ENCODE measurements at regions not wholly inside any gene's neighbourhood (a gene's known extent, or its start where the extent isn't known, plus 50 kb on each side); places are given as distances from the start of the nearest gene placed in this dataset.

GRCh38 chr4:135385830-135386581 lies 1184.4 kb upstream of the PABPC4L start:
- ATAC-seq (no peak), DNase-seq (no peak)
- H3K9me3 Mint-ChIP-seq, result no peaks in the 10 kb centered on the region
- no peaks in the 10 kb centered on the region for H3K36me3 Mint-ChIP-seq (ENCODE audit: low read depth)
- H3K4me1 Mint-ChIP-seq, result no peaks in the 10 kb centered on the region
- no peak overlapping the region for H3K4me3 Mint-ChIP-seq
- no peak overlapping the region for H3K27ac Mint-ChIP-seq
- no peaks in the 10 kb centered on the region for H3K27me3 Mint-ChIP-seq

- DNase-seq, result no peak
- Mint-ChIP-seq H3K27ac (no peak overlapping the region), H3K4me1 (no peaks in the 10 kb centered on the region), H3K4me3 (no peak overlapping the region), H3K9me3 (peaks cover 9% of the 10 kb centered on the region), H3K27me3 (no peaks in the 10 kb centered on the region), H3K36me3 (ENCODE audit: low read depth) (no peaks in the 10 kb centered on the region)
- ATAC-seq, result no peak
These were observed 1182.0 kb upstream of the PABPC4L start for GRCh38 chr4:135383356-135384288.

- Mint-ChIP-seq H3K27ac (no peak overlapping the region), H3K36me3 (ENCODE audit: low read depth) (no peaks in the 10 kb centered on the region), H3K4me3 (no peak overlapping the region), H3K9me3 (peaks cover 15% of the 10 kb centered on the region), H3K27me3 (no peaks in the 10 kb centered on the region), H3K4me1 (no peaks in the 10 kb centered on the region)
- no peak for ATAC-seq
- no peak for DNase-seq
These were observed 1180.8 kb upstream of the PABPC4L start for GRCh38 chr4:135382280-135382959.

GRCh38 chr4:135372131-135372530 lies 1170.5 kb upstream of the PABPC4L start:
- H3K27me3 Mint-ChIP-seq, result no peaks in the 10 kb centered on the region

GRCh38 chr4:135371137-135371536 lies 1169.5 kb upstream of the PABPC4L start:
- ATAC-seq (no peak), DNase-seq (peak; percentile 2)
- no peaks in the 10 kb centered on the region for H3K36me3 Mint-ChIP-seq (ENCODE audit: low read depth)
- no peaks in the 10 kb centered on the region for H3K4me1 Mint-ChIP-seq
- H3K9me3 Mint-ChIP-seq, result peaks cover 4% of the 10 kb centered on the region
- H3K27me3 Mint-ChIP-seq, result no peaks in the 10 kb centered on the region
- no peak overlapping the region for H3K27ac Mint-ChIP-seq
- no peak overlapping the region for H3K4me3 Mint-ChIP-seq

More at GRCh38 chr4:135372131-135372530, 1170.5 kb upstream of the PABPC4L start:
- ATAC-seq, result no peak
- no peak overlapping the region for H3K27ac Mint-ChIP-seq
- no peak for DNase-seq
- no peaks in the 10 kb centered on the region for H3K36me3 Mint-ChIP-seq (ENCODE audit: low read depth)
- no peak overlapping the region for H3K4me3 Mint-ChIP-seq
- H3K9me3 Mint-ChIP-seq, result peaks cover 4% of the 10 kb centered on the region
- no peaks in the 10 kb centered on the region for H3K4me1 Mint-ChIP-seq

- H3K4me1 Mint-ChIP-seq, result no peaks in the 10 kb centered on the region
- H3K9me3 Mint-ChIP-seq, result no peaks in the 10 kb centered on the region
- no peaks in the 10 kb centered on the region for H3K27me3 Mint-ChIP-seq
- DNase-seq (no peak), ATAC-seq (no peak)
- no peak overlapping the region for H3K27ac Mint-ChIP-seq
- H3K36me3 Mint-ChIP-seq (ENCODE audit: low read depth), result no peaks in the 10 kb centered on the region
- H3K4me3 Mint-ChIP-seq, result no peak overlapping the region
These were observed 1167.2 kb upstream of the PABPC4L start for GRCh38 chr4:135368831-135369230.

- H3K4me1 Mint-ChIP-seq, result no peaks in the 10 kb centered on the region
- ATAC-seq, result no peak
These were observed 1163.5 kb upstream of the PABPC4L start for GRCh38 chr4:135365065-135365464.

GRCh38 chr4:135359128-135359527 lies 1157.5 kb upstream of the PABPC4L start:
- no peak for ATAC-seq
- Mint-ChIP-seq H3K4me1 (no peaks in the 10 kb centered on the region), H3K4me3 (no peak overlapping the region), H3K27me3 (no peaks in the 10 kb centered on the region), H3K36me3 (ENCODE audit: low read depth) (no peaks in the 10 kb centered on the region), H3K27ac (no peak overlapping the region), H3K9me3 (no peaks in the 10 kb centered on the region)
- no peak for DNase-seq

More at GRCh38 chr4:135365065-135365464, 1163.5 kb upstream of the PABPC4L start:
- no peak overlapping the region for H3K27ac Mint-ChIP-seq
- H3K4me3 Mint-ChIP-seq, result no peak overlapping the region
- no peaks in the 10 kb centered on the region for H3K36me3 Mint-ChIP-seq (ENCODE audit: low read depth)
- DNase-seq, result no peak
- H3K9me3 Mint-ChIP-seq, result no peaks in the 10 kb centered on the region
- no peaks in the 10 kb centered on the region for H3K27me3 Mint-ChIP-seq

- Mint-ChIP-seq H3K9me3 (no peaks in the 10 kb centered on the region), H3K27ac (no peak overlapping the region), H3K4me1 (no peaks in the 10 kb centered on the region), H3K27me3 (no peaks in the 10 kb centered on the region), H3K4me3 (no peak overlapping the region), H3K36me3 (ENCODE audit: low read depth) (no peaks in the 10 kb centered on the region)
- DNase-seq, result no peak
- ATAC-seq, result no peak
These were observed 1155.5 kb upstream of the PABPC4L start for GRCh38 chr4:135357091-135357490.

- H3K27ac Mint-ChIP-seq, result no peak overlapping the region
- no peak overlapping the region for H3K4me3 Mint-ChIP-seq
- H3K4me1 Mint-ChIP-seq, result no peaks in the 10 kb centered on the region
- no peaks in the 10 kb centered on the region for H3K9me3 Mint-ChIP-seq
- H3K36me3 Mint-ChIP-seq (ENCODE audit: low read depth), result no peaks in the 10 kb centered on the region
- DNase-seq (no peak), ATAC-seq (no peak)
- H3K27me3 Mint-ChIP-seq, result no peaks in the 10 kb centered on the region
These were observed 1153.3 kb upstream of the PABPC4L start for GRCh38 chr4:135354876-135355275.

GRCh38 chr4:135353008-135353407 lies 1151.4 kb upstream of the PABPC4L start:
- H3K27ac Mint-ChIP-seq, result no peak overlapping the region
- DNase-seq (no peak), ATAC-seq (no peak)
- H3K27me3 Mint-ChIP-seq, result no peaks in the 10 kb centered on the region
- no peaks in the 10 kb centered on the region for H3K4me1 Mint-ChIP-seq
- no peak overlapping the region for H3K4me3 Mint-ChIP-seq
- H3K36me3 Mint-ChIP-seq (ENCODE audit: low read depth), result no peaks in the 10 kb centered on the region
- H3K9me3 Mint-ChIP-seq, result peaks cover 3% of the 10 kb centered on the region

- Mint-ChIP-seq H3K9me3 (peaks cover 8% of the 10 kb centered on the region), H3K27ac (no peak overlapping the region), H3K36me3 (ENCODE audit: low read depth) (no peaks in the 10 kb centered on the region), H3K4me3 (no peak overlapping the region), H3K27me3 (no peaks in the 10 kb centered on the region), H3K4me1 (no peaks in the 10 kb centered on the region)
- ATAC-seq (no peak), DNase-seq (no peak)
These were observed 1142.9 kb upstream of the PABPC4L start for GRCh38 chr4:135344492-135344891.

GRCh38 chr4:135338181-135338580 lies 1136.6 kb upstream of the PABPC4L start:
- no peaks in the 10 kb centered on the region for H3K4me1 Mint-ChIP-seq
- H3K4me3 Mint-ChIP-seq, result no peak overlapping the region
- DNase-seq (no peak), ATAC-seq (no peak)
- no peaks in the 10 kb centered on the region for H3K27me3 Mint-ChIP-seq
- no peaks in the 10 kb centered on the region for H3K36me3 Mint-ChIP-seq (ENCODE audit: low read depth)
- no peaks in the 10 kb centered on the region for H3K9me3 Mint-ChIP-seq
- H3K27ac Mint-ChIP-seq, result no peak overlapping the region

GRCh38 chr4:135325264-135325663 lies 1123.7 kb upstream of the PABPC4L start:
- Mint-ChIP-seq H3K27ac (no peak overlapping the region), H3K4me3 (no peak overlapping the region), H3K36me3 (ENCODE audit: low read depth) (no peaks in the 10 kb centered on the region), H3K9me3 (peaks cover 4% of the 10 kb centered on the region), H3K4me1 (no peaks in the 10 kb centered on the region), H3K27me3 (no peaks in the 10 kb centered on the region)
- DNase-seq (no peak), ATAC-seq (no peak)
